Keratinocyte (primary cell): ENCODE measurements at regions not wholly inside any gene's neighbourhood (a gene's known extent, or its start where the extent isn't known, plus 50 kb on each side); places are given as distances from the start of the nearest gene placed in this dataset.

Experiments used
- EZH2 ChIP-seq: IDR thresholded peaks from one replicate; pipeline ENCODE4 v1.6.1; 2012; ENCODE audit warnings: inconsistent platforms, mild to moderate bottlenecking, low read length, moderate library complexity
- TF ChIP-seq, protein P1 (sequence below), 3 experiments: IDR thresholded peaks in 1 of 3; conservative IDR thresholded peaks in 1 of 3; optimal IDR thresholded peaks in 1 of 3; 2 replicates in 2 of 3; 3 replicates in 1 of 3; pipeline versions ENCODE3 to v1.5.1; 2011; ENCODE audit warnings: low read length in 3 of 3, mild to moderate bottlenecking in 3 of 3, moderate library complexity in 2 of 3, control low read depth in 1 of 3, inconsistent platforms in 1 of 3; ENCODE audit not compliant: insufficient read depth in 2 of 3; ENCODE audit errors: extremely low read depth in 1 of 3

GRCh38 chrX:51026862-51027261 lies 116.3 kb downstream of the BMP15 start:
- TF ChIP-seq, protein P1, sequence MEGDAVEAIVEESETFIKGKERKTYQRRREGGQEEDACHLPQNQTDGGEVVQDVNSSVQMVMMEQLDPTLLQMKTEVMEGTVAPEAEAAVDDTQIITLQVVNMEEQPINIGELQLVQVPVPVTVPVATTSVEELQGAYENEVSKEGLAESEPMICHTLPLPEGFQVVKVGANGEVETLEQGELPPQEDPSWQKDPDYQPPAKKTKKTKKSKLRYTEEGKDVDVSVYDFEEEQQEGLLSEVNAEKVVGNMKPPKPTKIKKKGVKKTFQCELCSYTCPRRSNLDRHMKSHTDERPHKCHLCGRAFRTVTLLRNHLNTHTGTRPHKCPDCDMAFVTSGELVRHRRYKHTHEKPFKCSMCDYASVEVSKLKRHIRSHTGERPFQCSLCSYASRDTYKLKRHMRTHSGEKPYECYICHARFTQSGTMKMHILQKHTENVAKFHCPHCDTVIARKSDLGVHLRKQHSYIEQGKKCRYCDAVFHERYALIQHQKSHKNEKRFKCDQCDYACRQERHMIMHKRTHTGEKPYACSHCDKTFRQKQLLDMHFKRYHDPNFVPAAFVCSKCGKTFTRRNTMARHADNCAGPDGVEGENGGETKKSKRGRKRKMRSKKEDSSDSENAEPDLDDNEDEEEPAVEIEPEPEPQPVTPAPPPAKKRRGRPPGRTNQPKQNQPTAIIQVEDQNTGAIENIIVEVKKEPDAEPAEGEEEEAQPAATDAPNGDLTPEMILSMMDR (optimal IDR thresholded peaks at IDR 0.05 in 1 of 3, IDR thresholded peaks at IDR 0.05 in 1 of 3, conservative IDR thresholded peaks at IDR 0.05 in 1 of 3; ENCODE audit: extremely low read depth in 1 of 3, insufficient read depth in 2 of 3, low read length in 3 of 3): no peak
- TF ChIP-seq EZH2: no peak
